Dedifferentiated amniotic fluid mesenchymal stem cell (primary cell): ENCODE measurements at regions not wholly inside any gene's neighbourhood (a gene's known extent, or its start where the extent isn't known, plus 50 kb on each side); places are given as distances from the start of the nearest gene placed in this dataset.

Source experiments
- DNase-seq: peaks from one replicate; pipeline ENCODE4 v3.0.0-alpha.2; 2016; ENCODE audit errors: extremely low spot score

- DNase-seq: no peak
Measured at GRCh38 chr2:155298001-155298400, 599.5 kb downstream of the KCNJ3 start.

GRCh38 chr2:155294358-155294757 is 595.9 kb downstream of the KCNJ3 start:
- DNase-seq: no peak

- no peak for DNase-seq
Measured at GRCh38 chr2:155281907-155282306, 583.4 kb downstream of the KCNJ3 start.

GRCh38 chr2:155273323-155273722 is 574.8 kb downstream of the KCNJ3 start:
- no peak for DNase-seq

GRCh38 chr2:155266583-155266982 is 568.1 kb downstream of the KCNJ3 start:
- DNase-seq: no peak

- DNase-seq: no peak
Measured at GRCh38 chr2:155266109-155266508, 567.6 kb downstream of the KCNJ3 start.

GRCh38 chr2:155256803-155257202 is 558.3 kb downstream of the KCNJ3 start:
- DNase-seq: no peak

- no peak for DNase-seq
Measured at GRCh38 chr2:155250800-155251199, 552.3 kb downstream of the KCNJ3 start.

GRCh38 chr2:155240176-155240575 is 541.7 kb downstream of the KCNJ3 start:
- no peak for DNase-seq

GRCh38 chr2:155235710-155236109 is 537.2 kb downstream of the KCNJ3 start:
- no peak for DNase-seq

- no peak for DNase-seq
Measured at GRCh38 chr2:155223781-155224406, 525.4 kb downstream of the KCNJ3 start.

GRCh38 chr2:155218945-155219344 is 520.5 kb downstream of the KCNJ3 start:
- no peak for DNase-seq

GRCh38 chr2:155218292-155218924 is 519.9 kb downstream of the KCNJ3 start:
- DNase-seq: no peak

- DNase-seq: no peak
Measured at GRCh38 chr2:155215037-155215707, 516.7 kb downstream of the KCNJ3 start.

GRCh38 chr2:155209696-155210450 is 511.4 kb downstream of the KCNJ3 start:
- no peak for DNase-seq

- no peak for DNase-seq
Measured at GRCh38 chr2:155203178-155203577, 504.7 kb downstream of the KCNJ3 start.

GRCh38 chr2:155200753-155201152 is 502.3 kb downstream of the KCNJ3 start:
- no peak for DNase-seq

- DNase-seq: no peak
Measured at GRCh38 chr2:155190342-155190741, 491.8 kb downstream of the KCNJ3 start.

GRCh38 chr2:155178921-155179320 is 480.4 kb downstream of the KCNJ3 start:
- DNase-seq: no peak

- DNase-seq: no peak
Measured at GRCh38 chr2:155176345-155176744, 477.9 kb downstream of the KCNJ3 start.

- no peak for DNase-seq
Measured at GRCh38 chr2:155169317-155169716, 470.8 kb downstream of the KCNJ3 start.

- no peak for DNase-seq
Measured at GRCh38 chr2:155162494-155162893, 464.0 kb downstream of the KCNJ3 start.
